ENCODE measurements at regions not wholly inside any gene's neighbourhood (a gene's known extent, or its start where the extent isn't known, plus 50 kb on each side); places are given as distances from the start of the nearest gene placed in this dataset.

DNA sequence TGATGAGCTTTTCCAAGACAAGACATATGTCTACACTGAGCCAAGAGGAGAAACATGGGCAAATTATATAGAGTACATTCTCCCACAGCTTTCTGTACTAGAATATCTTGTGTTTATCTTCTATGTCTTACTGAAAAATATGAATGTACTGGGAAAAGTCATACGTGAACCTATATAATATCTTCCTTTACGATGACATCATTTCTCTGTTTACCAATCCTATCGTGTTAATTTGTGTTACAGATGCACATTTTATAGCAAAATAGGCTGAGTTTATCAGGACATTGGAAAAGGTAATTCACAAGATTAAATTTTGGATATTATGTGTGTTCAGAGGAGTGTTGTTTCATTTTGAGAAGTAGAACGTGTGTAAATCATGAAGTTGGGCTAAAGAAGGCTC lies 452.5 kb upstream of the THRB start:
- Histone ChIP-seq H2AK5ac (ENCODE audit: low read depth, low read length) (no peak overlapping the region), H3K4me3 (ENCODE audit: insufficient read depth, low read depth, low read length) (no peak overlapping the region), H2AFZ (replicated peaks; ENCODE audit: low read length, poor library complexity) (no peak overlapping the region), H4K91ac (ENCODE audit: insufficient read depth, low read depth, low read length) (no peak overlapping the region), H3K4me1 (ENCODE audit: control insufficient read depth, insufficient read depth, low read length) (no peaks in the 10 kb centered on the region), H4K20me1 (ENCODE audit: insufficient read depth, low read length) (no peaks in the 10 kb centered on the region), H3K36me3 (ENCODE audit: control insufficient read depth, insufficient read depth, low read length) (no peaks in the 10 kb centered on the region), H3K4ac (ENCODE audit: low read depth, low read length) (no peak overlapping the region), H3K9me3 (ENCODE audit: control insufficient read depth, insufficient read depth, low read length) (0 out of 2 replicates have a peak, but pooled peaks cover 2% of the 10 kb centered on the region), H4K5ac (ENCODE audit: low read depth, low read length) (no peak overlapping the region), H3K14ac (replicated peaks; ENCODE audit: low read depth, low read length) (no peak overlapping the region), H3K18ac (ENCODE audit: low read depth, low read length) (no peak overlapping the region), H2BK5ac (ENCODE audit: low read depth, low read length, poor library complexity, severe bottlenecking) (no peak overlapping the region), H3K27me3 (ENCODE audit: control insufficient read depth, insufficient read depth, low read length) (no peaks in the 10 kb centered on the region), H3K56ac (ENCODE audit: extremely low read depth, insufficient read depth, low read length) (no peak overlapping the region), H4K8ac (ENCODE audit: low read depth in 2 of 2, low read length in 2 of 2) (no peak overlapping the region), H3K9ac (ENCODE audit: low read depth, low read length) (no peak overlapping the region), H3K23ac (ENCODE audit: low read depth, low read length) (no peak overlapping the region), H2AK9ac (replicated peaks; ENCODE audit: low read depth, low read length, poor library complexity) (no peak overlapping the region), H3K27ac (ENCODE audit: insufficient read depth, low read length) (no peak overlapping the region), H3K9me1 (ENCODE audit: insufficient read depth, low read length) (no peaks in the 10 kb centered on the region), H2BK120ac (ENCODE audit: low read depth, low read length) (no peak overlapping the region), H3K4me2 (ENCODE audit: low read depth, low read length) (no peak overlapping the region), H2BK20ac (ENCODE audit: low read depth, low read length) (no peak overlapping the region), H2BK15ac (ENCODE audit: low read depth, low read length) (no peak overlapping the region), H3K79me1 (ENCODE audit: low read depth in 1 of 2, low read length in 2 of 2) (no peaks in the 10 kb centered on the region)
- no TSS peak for BruUV-seq (replicated peaks)
- in situ Hi-C loops (cut with MboI; ENCODE audit: low sequenced_read_pairs) (no loop called here), dilution Hi-C loops (cut with HindIII; ENCODE audit: low sequenced_read_pairs, unreplicated experiment) (no loop called here), intact Hi-C loops (cut with micrococcal nuclease) (no loop called here)
- DNase-seq (no peak), ATAC-seq (ENCODE audit: low read depth) (no peak)
- POLR2A ChIA-PET (ENCODE audit: unreplicated experiment) = no interaction called here
- no CpG with 5 or more reads among the region's 4 CpGs for WGBS, 2 experiments (ENCODE audit: extremely low coverage in 2 of 2, insufficient read length in 1 of 2)
- TF ChIP-seq, protein P1, sequence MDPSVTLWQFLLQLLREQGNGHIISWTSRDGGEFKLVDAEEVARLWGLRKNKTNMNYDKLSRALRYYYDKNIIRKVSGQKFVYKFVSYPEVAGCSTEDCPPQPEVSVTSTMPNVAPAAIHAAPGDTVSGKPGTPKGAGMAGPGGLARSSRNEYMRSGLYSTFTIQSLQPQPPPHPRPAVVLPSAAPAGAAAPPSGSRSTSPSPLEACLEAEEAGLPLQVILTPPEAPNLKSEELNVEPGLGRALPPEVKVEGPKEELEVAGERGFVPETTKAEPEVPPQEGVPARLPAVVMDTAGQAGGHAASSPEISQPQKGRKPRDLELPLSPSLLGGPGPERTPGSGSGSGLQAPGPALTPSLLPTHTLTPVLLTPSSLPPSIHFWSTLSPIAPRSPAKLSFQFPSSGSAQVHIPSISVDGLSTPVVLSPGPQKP (IDR thresholded peaks at IDR 0.05; ENCODE audit: borderline replicate concordance, low read depth, low read length) = no peak
- TF ChIP-seq RFX5 (IDR thresholded peaks at IDR 0.05; ENCODE audit: low read depth, low read length) = no peak
- TF ChIP-seq MAZ (IDR thresholded peaks at IDR 0.05; ENCODE audit: borderline replicate concordance, low read depth, low read length) = no peak
- TF ChIP-seq SMC3 (IDR thresholded peaks at IDR 0.05; ENCODE audit: low read depth, low read length) = no peak
- no peak for TF ChIP-seq POLR2A (IDR thresholded peaks at IDR 0.05; ENCODE audit: low read depth, low read length)
- no peak for TF ChIP-seq NFE2L2 (IDR thresholded peaks at IDR 0.05; ENCODE audit: low read depth, low read length)
- no peak for TF ChIP-seq RAD21 (IDR thresholded peaks at IDR 0.05; ENCODE audit: low read length)
- CTCF ChIA-PET = no interaction called here
